ENCODE measurements at regions not wholly inside any gene's neighbourhood (a gene's known extent, or its start where the extent isn't known, plus 50 kb on each side); places are given as distances from the start of the nearest gene placed in this dataset.

GRCh38 chr7:155874411-155874810 is 62.1 kb upstream of the SHH start:
- no peak for DNase-seq (ENCODE audit: extremely low read depth in 1 of 11, low read depth in 9 of 11, low spot score in 4 of 11)

GRCh38 chr7:155874010-155874409 is 61.7 kb upstream of the SHH start:
- DNase-seq (ENCODE audit: extremely low read depth in 1 of 11, low read depth in 9 of 11, low spot score in 4 of 11) = no peak

GRCh38 chr7:155872678-155873369 is 60.6 kb upstream of the SHH start:
- no peak for DNase-seq (ENCODE audit: extremely low read depth in 1 of 11, low read depth in 9 of 11, low spot score in 4 of 11)

- no peak for DNase-seq (ENCODE audit: extremely low read depth in 1 of 11, low read depth in 9 of 11, low spot score in 4 of 11)
Measured at GRCh38 chr7:155871211-155871610, 58.9 kb upstream of the SHH start.

GRCh38 chr7:155870334-155871180 is 58.3 kb upstream of the SHH start:
- DNase-seq (ENCODE audit: extremely low read depth in 1 of 11, low read depth in 9 of 11, low spot score in 4 of 11) = no peak

GRCh38 chr7:155869784-155870076 is 57.5 kb upstream of the SHH start:
- DNase-seq (ENCODE audit: extremely low read depth in 1 of 11, low read depth in 9 of 11, low spot score in 4 of 11) = peak in 1 of 11 donors; percentile 24

GRCh38 chr7:155868955-155869783 is 56.9 kb upstream of the SHH start:
- no peak for DNase-seq (ENCODE audit: extremely low read depth in 1 of 11, low read depth in 9 of 11, low spot score in 4 of 11)

- no peak for DNase-seq (ENCODE audit: extremely low read depth in 1 of 11, low read depth in 9 of 11, low spot score in 4 of 11)
Measured at GRCh38 chr7:155867734-155868400, 55.6 kb upstream of the SHH start.

- DNase-seq (ENCODE audit: extremely low read depth in 1 of 11, low read depth in 9 of 11, low spot score in 4 of 11) = no peak
Measured at GRCh38 chr7:155867280-155867679, 55.0 kb upstream of the SHH start.

GRCh38 chr7:155865830-155866525 is 53.7 kb upstream of the SHH start:
- no peak for DNase-seq (ENCODE audit: extremely low read depth in 1 of 11, low read depth in 9 of 11, low spot score in 4 of 11)

GRCh38 chr7:155864991-155865690 is 52.9 kb upstream of the SHH start:
- DNase-seq (ENCODE audit: extremely low read depth in 1 of 11, low read depth in 9 of 11, low spot score in 4 of 11) = no peak

- DNase-seq (ENCODE audit: extremely low read depth in 1 of 11, low read depth in 9 of 11, low spot score in 4 of 11) = no peak
Measured at GRCh38 chr7:155864271-155864985, 52.2 kb upstream of the SHH start.

- no peak for DNase-seq (ENCODE audit: extremely low read depth in 1 of 11, low read depth in 9 of 11, low spot score in 4 of 11)
Measured at GRCh38 chr7:155863721-155864151, 51.5 kb upstream of the SHH start.

GRCh38 chr7:155862123-155862892 is 50.0 kb upstream of the SHH start:
- no peak for DNase-seq (ENCODE audit: extremely low read depth in 1 of 11, low read depth in 9 of 11, low spot score in 4 of 11)

Data from renal cortex interstitium (tissue), 11 donors.